ENCODE measurements at regions not wholly inside any gene's neighbourhood (a gene's known extent, or its start where the extent isn't known, plus 50 kb on each side); places are given as distances from the start of the nearest gene placed in this dataset.

DNA sequence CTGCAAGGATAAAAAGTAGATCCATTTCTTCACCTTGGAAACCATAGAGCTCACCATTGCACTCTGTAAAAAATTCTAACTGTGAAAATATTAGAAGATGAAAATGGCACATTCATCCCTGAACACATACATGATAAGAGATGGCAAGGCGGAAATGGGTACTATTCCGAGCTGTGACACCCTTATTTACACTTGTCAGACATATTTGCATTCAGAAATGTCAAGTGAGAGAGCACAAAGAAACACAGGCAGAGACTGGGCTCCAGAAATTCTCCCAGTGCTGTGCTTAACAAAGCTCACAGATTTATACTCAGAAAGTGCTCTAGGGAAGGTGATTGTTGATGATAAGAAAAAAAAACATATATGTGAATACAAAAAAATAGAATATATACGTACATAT is 170.3 kb upstream of the PUM3 start:
- TF ChIP-seq, protein P1, sequence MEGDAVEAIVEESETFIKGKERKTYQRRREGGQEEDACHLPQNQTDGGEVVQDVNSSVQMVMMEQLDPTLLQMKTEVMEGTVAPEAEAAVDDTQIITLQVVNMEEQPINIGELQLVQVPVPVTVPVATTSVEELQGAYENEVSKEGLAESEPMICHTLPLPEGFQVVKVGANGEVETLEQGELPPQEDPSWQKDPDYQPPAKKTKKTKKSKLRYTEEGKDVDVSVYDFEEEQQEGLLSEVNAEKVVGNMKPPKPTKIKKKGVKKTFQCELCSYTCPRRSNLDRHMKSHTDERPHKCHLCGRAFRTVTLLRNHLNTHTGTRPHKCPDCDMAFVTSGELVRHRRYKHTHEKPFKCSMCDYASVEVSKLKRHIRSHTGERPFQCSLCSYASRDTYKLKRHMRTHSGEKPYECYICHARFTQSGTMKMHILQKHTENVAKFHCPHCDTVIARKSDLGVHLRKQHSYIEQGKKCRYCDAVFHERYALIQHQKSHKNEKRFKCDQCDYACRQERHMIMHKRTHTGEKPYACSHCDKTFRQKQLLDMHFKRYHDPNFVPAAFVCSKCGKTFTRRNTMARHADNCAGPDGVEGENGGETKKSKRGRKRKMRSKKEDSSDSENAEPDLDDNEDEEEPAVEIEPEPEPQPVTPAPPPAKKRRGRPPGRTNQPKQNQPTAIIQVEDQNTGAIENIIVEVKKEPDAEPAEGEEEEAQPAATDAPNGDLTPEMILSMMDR (IDR thresholded peaks at IDR 0.05), result no peak
- no peak for TF ChIP-seq POLR2A (IDR thresholded peaks at IDR 0.05)

Data from right lobe of liver (tissue), 4 donors.